ENCODE measurements at regions not wholly inside any gene's neighbourhood (a gene's known extent, or its start where the extent isn't known, plus 50 kb on each side); places are given as distances from the start of the nearest gene placed in this dataset.
"Not testable (repeated sequence)": the region's sequence is repeated elsewhere in the genome, so short reads cannot be mapped to it uniquely, and the experiment has no call there.

GRCh38 chr9:64105193-64105592, 1179.8 kb downstream of the FOXD4L5 start:
- TF ChIP-seq CTCF, POLR2A (IDR thresholded peaks at IDR 0.05): not testable (repeated sequence)
